Osteoblast (primary cell): ENCODE measurements at regions not wholly inside any gene's neighbourhood (a gene's known extent, or its start where the extent isn't known, plus 50 kb on each side); places are given as distances from the start of the nearest gene placed in this dataset.

Experiments
- DNase-seq: peaks from one replicate; pipeline ENCODE4 v3.0.0; 2011; ENCODE audit warnings: low spot score, mixed read lengths; ENCODE audit not compliant: insufficient read length; ENCODE audit errors: missing footprints
- H2AFZ ChIP-seq: 2 replicates; pipeline ENCODE4 v1.6.0; 2011; ENCODE audit warnings: mild to moderate bottlenecking, low read length
- H3K27ac ChIP-seq: 2 replicates; pipeline ENCODE4 v1.5.1; 2011; ENCODE audit warnings: mild to moderate bottlenecking, low read depth, low read length, moderate library complexity
- H3K27me3 ChIP-seq: 2 replicates; pipeline ENCODE4 v1.6.0; 2012; ENCODE audit warnings: mild to moderate bottlenecking, control low read depth, inconsistent platforms, low read length, moderate library complexity; ENCODE audit not compliant: insufficient read depth
- H3K36me3 ChIP-seq: 2 replicates; pipeline ENCODE4 v1.5.1; 2011; ENCODE audit warnings: mild to moderate bottlenecking, low read length, control low read depth, moderate library complexity; ENCODE audit not compliant: insufficient read depth
- H3K4me1 ChIP-seq: 2 replicates; pipeline ENCODE4 v1.5.1; 2011; ENCODE audit warnings: mild to moderate bottlenecking, low read length, control low read depth, moderate library complexity; ENCODE audit not compliant: insufficient read depth
- H3K4me2 ChIP-seq: 2 replicates; pipeline ENCODE4 v1.6.0; 2011; ENCODE audit warnings: mild to moderate bottlenecking, low read length; ENCODE audit not compliant: insufficient read depth
- H3K4me3 ChIP-seq: fragments of 200-600 bp; sonication (generic); 3 replicates; pipeline ENCODE4 v1.5.1; 2012; ENCODE audit warnings: mild to moderate bottlenecking, low read length, inconsistent platforms; ENCODE audit not compliant: insufficient read depth
- H3K79me2 ChIP-seq: 2 replicates; pipeline ENCODE4 v1.6.0; 2012; ENCODE audit warnings: mild to moderate bottlenecking, low read length, control low read depth, inconsistent platforms; ENCODE audit not compliant: insufficient read depth
- H3K9me3 ChIP-seq: 2 replicates; pipeline ENCODE4 v1.5.1; 2011; ENCODE audit warnings: low read depth, low read length, control low read depth
- H4K20me1 ChIP-seq: 2 replicates; pipeline ENCODE4 v1.6.0; 2012; ENCODE audit warnings: mild to moderate bottlenecking, low read length, control low read depth; ENCODE audit not compliant: insufficient read depth
- TF ChIP-seq, protein P1 (sequence below): IDR thresholded peaks from 2 replicates; pipeline ENCODE4 v1.5.1; 2011; ENCODE audit warnings: mild to moderate bottlenecking, low read depth, low read length, moderate library complexity; ENCODE audit errors: extremely low read depth

- Histone ChIP-seq H3K4me1 (no peaks in the 10 kb centered on the region), H4K20me1 (no peaks in the 10 kb centered on the region), H3K36me3 (no peaks in the 10 kb centered on the region), H3K79me2 (no peaks in the 10 kb centered on the region), H3K4me2 (peak overlapping the region; percentile 43), H3K27me3 (no peaks in the 10 kb centered on the region), H3K4me3 (no peak overlapping the region), H2AFZ (peak overlapping the region; percentile 80), H3K9me3 (no peaks in the 10 kb centered on the region), H3K27ac (no peak overlapping the region)
- no peak for DNase-seq
- TF ChIP-seq, protein P1, sequence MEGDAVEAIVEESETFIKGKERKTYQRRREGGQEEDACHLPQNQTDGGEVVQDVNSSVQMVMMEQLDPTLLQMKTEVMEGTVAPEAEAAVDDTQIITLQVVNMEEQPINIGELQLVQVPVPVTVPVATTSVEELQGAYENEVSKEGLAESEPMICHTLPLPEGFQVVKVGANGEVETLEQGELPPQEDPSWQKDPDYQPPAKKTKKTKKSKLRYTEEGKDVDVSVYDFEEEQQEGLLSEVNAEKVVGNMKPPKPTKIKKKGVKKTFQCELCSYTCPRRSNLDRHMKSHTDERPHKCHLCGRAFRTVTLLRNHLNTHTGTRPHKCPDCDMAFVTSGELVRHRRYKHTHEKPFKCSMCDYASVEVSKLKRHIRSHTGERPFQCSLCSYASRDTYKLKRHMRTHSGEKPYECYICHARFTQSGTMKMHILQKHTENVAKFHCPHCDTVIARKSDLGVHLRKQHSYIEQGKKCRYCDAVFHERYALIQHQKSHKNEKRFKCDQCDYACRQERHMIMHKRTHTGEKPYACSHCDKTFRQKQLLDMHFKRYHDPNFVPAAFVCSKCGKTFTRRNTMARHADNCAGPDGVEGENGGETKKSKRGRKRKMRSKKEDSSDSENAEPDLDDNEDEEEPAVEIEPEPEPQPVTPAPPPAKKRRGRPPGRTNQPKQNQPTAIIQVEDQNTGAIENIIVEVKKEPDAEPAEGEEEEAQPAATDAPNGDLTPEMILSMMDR: peak; percentile 42
Observed at GRCh38 chr4:98786866-98787265, 128.5 kb upstream of the TSPAN5 start.

DNA sequence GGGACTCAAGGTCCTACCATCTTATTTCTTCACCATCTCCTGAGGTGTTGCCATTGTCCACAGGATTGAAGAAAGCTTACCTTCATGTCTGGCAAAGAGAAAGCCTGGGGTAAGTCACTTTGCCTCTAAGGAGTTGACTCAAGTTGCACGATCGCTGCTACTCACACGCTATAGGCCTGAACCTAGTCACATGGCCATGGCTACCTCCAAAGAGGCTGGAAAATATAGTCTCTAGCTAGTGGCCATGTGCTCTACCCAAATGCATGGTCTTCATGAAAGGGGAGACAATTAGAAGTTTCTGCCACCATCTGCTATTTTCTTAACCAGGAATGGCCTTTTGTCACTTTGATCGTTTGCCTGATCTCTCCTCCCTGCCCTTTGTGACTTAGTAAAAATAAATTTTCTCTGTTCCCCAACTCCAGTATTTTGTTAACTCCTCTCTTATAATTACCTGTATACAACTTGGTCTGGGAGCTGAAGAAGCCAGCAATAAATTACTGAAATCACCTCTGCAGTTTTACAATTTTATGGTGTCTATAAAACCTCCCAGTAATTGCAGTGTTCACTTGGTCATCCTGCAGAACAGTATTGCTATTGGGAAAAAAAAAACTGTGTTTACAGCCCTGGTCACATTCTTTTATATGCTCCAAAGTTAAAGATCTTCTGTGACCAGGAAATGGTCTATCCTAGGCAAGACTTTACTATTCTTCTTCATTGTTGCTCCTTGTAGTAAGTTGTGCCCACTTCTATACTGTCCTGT, 126.7 kb upstream of the TSPAN5 start:
- H2AFZ ChIP-seq: no peak overlapping the region
- H3K27me3 ChIP-seq: no peaks in the 10 kb centered on the region
- H3K4me1 ChIP-seq: no peaks in the 10 kb centered on the region
- H3K4me2 ChIP-seq: no peak overlapping the region
- no peak overlapping the region for H3K27ac ChIP-seq
- no peaks in the 10 kb centered on the region for H4K20me1 ChIP-seq
- no peaks in the 10 kb centered on the region for H3K9me3 ChIP-seq
- no peak overlapping the region for H3K4me3 ChIP-seq
- no peak for DNase-seq
- H3K79me2 ChIP-seq: no peaks in the 10 kb centered on the region
- H3K36me3 ChIP-seq: no peaks in the 10 kb centered on the region
- TF ChIP-seq, protein P1: no peak

DNA sequence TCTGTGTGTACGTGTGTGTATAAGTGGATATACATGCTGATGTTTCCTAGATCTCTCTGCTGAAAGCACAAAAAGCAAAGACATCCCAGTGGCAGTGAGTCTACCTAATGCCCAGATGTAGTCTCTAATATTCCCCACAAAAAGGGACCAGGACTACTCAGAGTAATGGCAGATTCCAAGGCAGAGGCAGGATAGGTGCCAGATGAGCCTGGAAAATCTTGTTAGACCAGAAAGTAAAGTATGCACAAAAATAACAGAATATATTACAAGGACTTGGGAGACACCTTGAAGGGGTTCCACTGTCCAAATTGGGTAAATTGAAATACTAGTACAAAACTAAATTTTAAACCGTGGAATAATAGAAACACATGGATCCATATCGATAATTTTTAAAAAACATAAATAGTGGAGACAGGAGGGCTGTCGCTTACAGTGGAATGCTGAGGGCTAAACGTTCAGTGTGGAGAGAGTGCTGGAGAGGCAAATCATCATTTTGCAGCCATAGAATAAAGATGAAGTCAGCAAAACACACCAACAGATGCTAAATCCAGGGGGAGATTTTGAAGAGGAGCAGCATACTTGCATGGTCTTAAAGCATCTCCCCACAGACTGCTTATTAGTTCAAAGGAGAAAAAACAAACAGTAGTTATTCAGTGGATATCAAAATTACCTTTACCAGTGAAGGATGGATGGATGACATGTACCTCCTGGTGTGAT, 123.4 kb upstream of the TSPAN5 start:
- no peak overlapping the region for H3K27ac ChIP-seq
- TF ChIP-seq, protein P1: no peak

DNA sequence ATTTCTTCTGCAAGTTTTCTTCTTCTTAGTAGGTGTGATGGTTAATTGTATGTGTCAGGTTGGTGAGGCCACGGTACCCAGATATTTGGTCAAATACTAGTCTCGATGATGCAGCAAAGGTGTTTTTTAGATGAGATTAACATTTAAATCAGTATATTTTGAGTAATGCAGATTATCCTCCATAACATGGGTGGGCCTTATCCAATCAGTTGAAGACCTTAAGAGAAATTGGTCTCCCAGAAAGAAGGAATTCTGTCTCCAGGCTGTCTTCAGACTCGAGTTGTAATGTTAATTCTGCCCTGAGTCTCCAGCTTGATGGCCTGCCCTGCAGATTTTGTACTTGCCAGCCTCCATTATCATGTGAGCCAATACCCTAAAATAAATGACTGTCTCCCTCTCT, 122.5 kb upstream of the TSPAN5 start:
- H4K20me1 ChIP-seq: no peaks in the 10 kb centered on the region
- H3K4me2 ChIP-seq: no peak overlapping the region
- H3K27me3 ChIP-seq: no peaks in the 10 kb centered on the region
- no peak overlapping the region for H3K27ac ChIP-seq
- H3K4me3 ChIP-seq: no peak overlapping the region
- no peak overlapping the region for H2AFZ ChIP-seq
- peaks cover 6% of the 10 kb centered on the region for H3K4me1 ChIP-seq
- H3K36me3 ChIP-seq: no peaks in the 10 kb centered on the region
- no peaks in the 10 kb centered on the region for H3K79me2 ChIP-seq
- no peak for DNase-seq
- TF ChIP-seq, protein P1: no peak
- H3K9me3 ChIP-seq: no peaks in the 10 kb centered on the region

More for the DNA sequence above, 123.4 kb upstream of the TSPAN5 start:
- DNase-seq: no peak
- Histone ChIP-seq H2AFZ (no peak overlapping the region), H3K36me3 (no peaks in the 10 kb centered on the region), H3K79me2 (no peaks in the 10 kb centered on the region), H3K4me2 (no peak overlapping the region), H3K9me3 (no peaks in the 10 kb centered on the region), H3K4me1 (peaks cover 6% of the 10 kb centered on the region), H4K20me1 (no peaks in the 10 kb centered on the region), H3K27me3 (no peaks in the 10 kb centered on the region), H3K4me3 (no peak overlapping the region)
